IPS-15b (cell line): ENCODE measurements at regions not wholly inside any gene's neighbourhood (a gene's known extent, or its start where the extent isn't known, plus 50 kb on each side); places are given as distances from the start of the nearest gene placed in this dataset.

Experiments used
- H3K27me3 ChIP-seq: one replicate; pipeline ENCODE4 v1.6.1; 2013; ENCODE audit warnings: low read length; ENCODE audit not compliant: control insufficient read depth, insufficient read depth
- H3K36me3 ChIP-seq: one replicate; pipeline ENCODE4 v1.6.1; 2013; ENCODE audit warnings: low read length; ENCODE audit not compliant: control insufficient read depth, insufficient read depth
- H3K4me1 ChIP-seq: one replicate; pipeline ENCODE4 v1.6.1; 2013; ENCODE audit warnings: mild to moderate bottlenecking, low read length; ENCODE audit not compliant: control insufficient read depth, insufficient read depth
- H3K4me3 ChIP-seq: one replicate; pipeline ENCODE4 v1.5.1; 2013; ENCODE audit warnings: low read depth, low read length
- H3K9ac ChIP-seq: one replicate; pipeline ENCODE4 v1.6.1; 2013; ENCODE audit warnings: low read depth, mild to moderate bottlenecking, low read length
- H3K9me3 ChIP-seq: one replicate; pipeline ENCODE4 v1.6.1; 2013; ENCODE audit warnings: mild to moderate bottlenecking, low read length; ENCODE audit not compliant: control insufficient read depth, insufficient read depth

DNA sequence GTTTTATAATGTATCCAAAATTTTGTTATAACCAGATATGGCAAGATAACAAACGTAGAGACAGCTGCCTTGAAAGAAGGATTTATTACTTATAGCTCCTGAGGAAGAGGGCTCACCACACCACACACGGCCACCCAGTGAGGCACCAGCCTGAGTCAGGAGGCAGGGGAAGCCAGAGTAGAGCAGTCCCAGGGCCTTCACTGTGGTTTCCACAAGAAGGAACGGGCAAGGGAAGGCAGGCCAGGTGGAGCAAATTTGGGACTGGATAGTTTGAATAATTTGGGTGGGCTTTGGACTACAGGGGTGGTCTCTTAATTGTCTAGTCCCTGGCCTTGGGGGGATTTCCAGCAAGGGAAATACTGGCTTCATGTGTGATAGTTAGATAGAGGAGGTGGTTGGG is 72.5 kb downstream of the RRAGC start:
- H3K36me3 ChIP-seq: no peaks in the 10 kb centered on the region
- no peaks in the 10 kb centered on the region for H3K9me3 ChIP-seq
- H3K4me1 ChIP-seq: peaks cover 9% of the 10 kb centered on the region
- no peak overlapping the region for H3K4me3 ChIP-seq
- H3K27me3 ChIP-seq: peaks cover 7% of the 10 kb centered on the region
- H3K9ac ChIP-seq: no peak overlapping the region

DNA sequence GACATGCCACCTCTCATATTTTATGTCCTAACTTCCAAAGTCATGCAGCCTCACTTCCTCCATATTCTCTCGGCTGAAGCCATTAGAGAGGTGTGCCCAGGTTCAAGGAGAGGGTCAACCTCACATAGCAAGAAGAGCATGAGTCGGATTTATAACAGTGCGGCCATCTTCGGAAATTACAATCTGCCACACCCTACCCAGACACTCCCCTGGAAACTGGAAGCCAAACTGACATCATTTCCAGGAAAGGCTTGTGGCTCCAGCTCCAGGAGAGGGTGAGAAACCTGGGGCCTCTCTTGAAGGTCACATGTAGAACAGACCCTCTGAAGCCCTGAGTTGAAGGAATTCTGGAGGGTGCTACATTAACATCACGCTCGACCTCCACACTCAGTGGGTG is 73.5 kb downstream of the RRAGC start:
- H3K4me1 ChIP-seq: peaks cover 9% of the 10 kb centered on the region
- no peak overlapping the region for H3K4me3 ChIP-seq
- peaks cover 7% of the 10 kb centered on the region for H3K27me3 ChIP-seq
- H3K9ac ChIP-seq: no peak overlapping the region
- no peaks in the 10 kb centered on the region for H3K36me3 ChIP-seq
- H3K9me3 ChIP-seq: no peaks in the 10 kb centered on the region

DNA sequence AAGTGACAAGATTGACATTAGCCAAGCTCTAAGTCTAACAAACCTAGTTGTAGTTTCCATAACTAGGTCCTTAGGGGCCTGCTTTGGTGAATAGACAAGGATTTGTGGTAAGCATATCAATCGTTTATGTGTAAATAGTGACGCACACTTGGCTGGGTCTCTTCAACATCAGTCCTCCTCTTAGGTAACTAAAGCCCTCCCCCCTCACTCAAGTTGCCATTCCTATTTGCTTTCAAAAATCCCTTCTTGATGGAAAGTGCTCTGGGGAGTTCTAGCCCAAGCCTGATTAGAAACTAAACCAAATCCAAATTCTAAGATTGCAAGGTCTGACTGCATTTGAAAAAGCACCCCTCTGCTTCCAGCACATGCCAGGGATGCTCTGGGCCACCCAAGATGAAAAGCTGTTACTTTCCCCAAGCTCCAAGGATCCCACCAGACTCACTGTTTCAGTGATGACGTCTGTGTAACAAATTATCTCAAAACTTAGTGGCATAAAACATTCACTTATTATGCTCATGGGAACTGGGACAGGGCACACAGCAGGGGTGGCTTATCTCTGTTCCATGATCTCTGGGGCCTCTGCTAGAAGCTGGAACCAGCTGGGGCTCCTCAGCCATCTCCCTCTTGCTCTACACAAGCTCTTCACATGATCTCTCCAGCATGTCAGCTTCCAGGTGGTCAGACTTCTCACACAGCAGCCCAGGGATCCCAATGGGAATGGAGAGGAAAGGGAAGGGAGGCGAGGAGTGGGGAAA is 74.1 kb downstream of the RRAGC start:
- Histone ChIP-seq H3K4me3 (no peak overlapping the region), H3K36me3 (no peaks in the 10 kb centered on the region), H3K9ac (no peak overlapping the region), H3K4me1 (peaks cover 9% of the 10 kb centered on the region), H3K27me3 (peaks cover 5% of the 10 kb centered on the region), H3K9me3 (no peaks in the 10 kb centered on the region)

DNA sequence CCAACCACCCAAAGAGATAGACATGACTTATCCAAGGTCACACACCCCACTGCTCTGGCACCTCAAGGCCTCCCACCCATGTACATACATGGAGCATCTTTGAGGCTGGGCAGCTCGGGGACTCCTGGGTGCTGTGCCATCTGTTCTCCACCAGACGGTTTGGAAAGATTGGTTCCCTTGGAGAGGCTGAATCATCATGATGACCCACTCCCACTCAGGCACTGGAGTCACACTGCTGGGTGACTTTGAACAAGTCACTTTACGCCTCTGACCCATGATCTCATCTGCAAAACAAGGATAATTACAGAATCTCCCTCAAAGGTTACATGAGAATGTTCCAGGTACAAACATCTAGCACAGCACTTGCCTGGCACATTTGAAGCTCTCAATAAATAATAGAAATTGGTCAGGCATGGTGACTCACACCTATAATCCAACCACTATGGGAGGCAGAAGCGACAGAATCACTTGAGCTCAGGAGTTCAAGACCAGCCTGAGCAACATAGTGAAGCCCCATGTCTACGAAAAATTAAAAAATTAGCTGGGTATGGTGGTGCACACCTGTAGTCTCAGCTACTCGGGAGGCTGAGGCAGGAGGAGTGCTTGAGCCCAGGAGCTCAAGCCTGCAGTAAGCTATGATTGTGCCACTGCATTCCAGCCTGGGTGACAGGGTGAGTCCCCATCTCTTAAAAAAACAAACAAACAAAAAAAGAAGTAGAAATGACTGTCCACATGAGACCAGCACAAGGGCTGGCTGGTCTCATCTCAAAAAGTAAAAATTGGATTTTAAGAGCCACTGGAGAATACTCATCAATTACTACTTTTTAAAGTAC is 74.9 kb downstream of the RRAGC start:
- no peak overlapping the region for H3K4me3 ChIP-seq
- no peak overlapping the region for H3K9ac ChIP-seq
- no peaks in the 10 kb centered on the region for H3K9me3 ChIP-seq
- peaks cover 5% of the 10 kb centered on the region for H3K27me3 ChIP-seq
- peaks cover 9% of the 10 kb centered on the region for H3K4me1 ChIP-seq
- H3K36me3 ChIP-seq: no peaks in the 10 kb centered on the region

DNA sequence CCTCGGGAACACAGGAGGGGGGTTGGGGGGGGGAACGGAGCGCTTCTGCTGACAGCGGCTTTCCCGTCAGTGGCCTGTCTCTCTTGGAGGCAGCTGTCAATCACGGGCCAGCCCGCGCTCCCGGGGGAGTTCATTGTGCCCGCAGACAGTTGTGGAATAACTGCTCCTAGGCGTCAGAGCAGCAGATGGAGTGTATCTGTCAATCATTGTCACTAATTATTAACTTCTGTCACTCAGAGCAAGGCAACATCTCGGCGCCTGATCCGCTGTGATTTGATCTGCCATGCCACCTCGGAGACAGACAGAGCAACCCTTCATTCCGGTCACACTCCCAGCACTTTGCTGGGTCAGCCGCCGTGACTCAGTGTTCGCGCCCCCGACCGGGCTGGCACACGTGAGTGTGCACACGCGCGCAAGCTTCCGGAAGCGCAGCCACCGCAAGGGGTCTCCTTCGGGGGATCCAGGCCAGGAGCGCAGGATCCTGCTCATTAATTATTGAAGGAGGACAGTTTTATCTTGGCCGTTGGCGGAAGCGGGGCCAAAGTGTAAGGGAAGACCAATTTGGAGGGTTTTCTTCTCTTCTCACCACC is 75.8 kb downstream of the RRAGC start:
- Histone ChIP-seq H3K27me3 (peaks cover 5% of the 10 kb centered on the region), H3K4me1 (peaks cover 8% of the 10 kb centered on the region), H3K36me3 (no peaks in the 10 kb centered on the region), H3K4me3 (peak overlapping the region; percentile 8), H3K9me3 (no peaks in the 10 kb centered on the region), H3K9ac (peak overlapping the region; percentile 18)

DNA sequence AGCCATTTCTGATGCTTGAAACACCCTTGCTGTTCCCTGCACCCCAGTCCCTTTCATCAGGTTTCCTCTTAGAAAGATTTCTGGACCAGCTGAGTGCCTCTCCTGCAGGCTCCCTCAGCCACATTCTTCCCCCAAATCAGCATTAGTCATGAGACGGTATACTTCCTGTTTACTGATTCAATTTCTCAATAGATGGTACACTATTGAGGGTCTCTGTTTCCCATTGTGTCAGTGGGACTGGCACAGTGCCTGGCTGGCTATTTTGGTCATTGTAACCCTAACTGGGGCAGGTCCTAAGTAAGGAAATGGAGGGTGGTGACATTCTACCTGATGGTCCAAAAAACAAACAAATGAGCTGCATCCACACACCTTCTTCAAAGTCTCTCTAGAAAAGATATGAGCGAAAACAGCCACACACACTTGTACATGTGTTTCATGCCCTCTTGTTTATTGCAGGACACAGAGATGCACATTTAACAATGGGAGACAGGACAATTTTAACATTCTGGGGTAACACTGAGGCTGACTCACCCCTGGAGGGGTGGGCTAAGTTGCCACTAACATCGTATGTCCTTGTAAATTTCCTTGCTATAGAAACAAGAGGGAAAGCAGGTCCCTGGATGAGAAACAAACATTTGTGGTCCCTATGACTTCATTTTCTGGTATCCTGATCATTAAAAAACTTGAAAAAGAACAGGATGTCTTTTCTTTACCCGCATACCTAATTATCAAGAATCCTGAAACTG is 77.5 kb downstream of the RRAGC start:
- Histone ChIP-seq H3K4me3 (no peak overlapping the region), H3K9me3 (no peaks in the 10 kb centered on the region), H3K4me1 (peaks cover 5% of the 10 kb centered on the region), H3K9ac (no peak overlapping the region), H3K27me3 (peaks cover 5% of the 10 kb centered on the region), H3K36me3 (no peaks in the 10 kb centered on the region)

DNA sequence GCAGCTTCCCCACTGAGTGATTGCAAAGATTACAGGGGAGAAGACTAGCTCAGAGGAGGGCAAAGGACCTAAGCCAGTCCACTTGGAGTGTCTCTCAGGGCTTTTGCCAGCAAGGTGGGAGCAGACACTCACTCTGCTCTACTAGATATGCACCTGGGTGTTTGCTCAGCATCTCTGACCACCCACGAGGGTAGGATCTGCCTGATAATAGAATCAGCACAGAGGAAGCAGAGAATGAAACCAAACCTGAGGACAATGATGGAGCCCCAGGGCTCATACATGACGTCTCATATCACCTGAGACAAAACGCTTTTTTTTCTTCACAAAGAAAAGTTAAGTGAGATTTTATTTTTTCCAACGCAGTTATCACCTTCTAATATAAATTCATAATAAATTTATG is 79.4 kb downstream of the RRAGC start:
- H3K27me3 ChIP-seq: peaks cover 5% of the 10 kb centered on the region
- no peaks in the 10 kb centered on the region for H3K9me3 ChIP-seq
- no peaks in the 10 kb centered on the region for H3K36me3 ChIP-seq
- H3K4me1 ChIP-seq: peaks cover 5% of the 10 kb centered on the region
- H3K4me3 ChIP-seq: no peak overlapping the region
- H3K9ac ChIP-seq: no peak overlapping the region

DNA sequence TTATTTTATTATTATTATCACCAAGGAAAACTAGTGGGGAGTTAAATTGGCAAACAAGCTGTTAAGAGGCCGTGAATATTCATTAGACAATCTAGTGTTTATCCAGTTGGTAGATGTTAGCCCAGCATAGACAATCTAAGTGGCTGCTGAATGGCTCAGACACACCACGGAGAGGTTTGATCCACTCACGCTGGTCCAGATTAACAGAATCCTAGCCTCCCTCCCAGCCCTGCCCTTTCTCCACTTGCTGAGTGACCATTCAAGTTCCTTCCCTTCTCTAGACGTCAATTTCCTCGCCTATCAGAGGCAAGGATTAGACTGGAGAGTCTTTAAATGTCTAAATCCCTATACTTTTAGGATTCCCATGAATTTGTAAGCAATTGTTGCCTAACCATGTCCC is 80.1 kb downstream of the RRAGC start:
- peaks cover 5% of the 10 kb centered on the region for H3K4me1 ChIP-seq
- no peak overlapping the region for H3K4me3 ChIP-seq
- H3K27me3 ChIP-seq: peaks cover 5% of the 10 kb centered on the region
- H3K9me3 ChIP-seq: no peaks in the 10 kb centered on the region
- no peak overlapping the region for H3K9ac ChIP-seq
- no peaks in the 10 kb centered on the region for H3K36me3 ChIP-seq

DNA sequence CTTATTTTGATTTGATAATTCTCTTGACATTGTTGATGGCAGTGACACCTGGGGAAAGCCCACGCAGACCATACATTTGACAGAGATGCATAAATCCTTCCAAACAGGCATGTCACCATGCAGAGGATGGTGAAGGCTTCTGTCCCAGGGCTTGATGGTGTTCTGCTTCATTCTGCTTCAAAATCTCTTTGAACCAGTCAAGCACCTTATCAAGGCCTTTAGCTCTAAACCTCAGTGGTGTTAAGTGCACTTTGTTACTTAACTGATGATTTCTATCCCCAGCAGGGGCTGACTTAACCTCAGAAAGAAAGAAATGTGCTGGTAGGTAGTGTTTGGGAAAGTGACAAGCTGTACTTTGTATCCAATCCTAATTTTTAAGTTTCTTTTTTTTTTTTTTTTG is 81.1 kb downstream of the RRAGC start:
- H3K9me3 ChIP-seq: no peaks in the 10 kb centered on the region
- H3K36me3 ChIP-seq: no peaks in the 10 kb centered on the region
- H3K27me3 ChIP-seq: no peaks in the 10 kb centered on the region
- no peak overlapping the region for H3K4me3 ChIP-seq
- peaks cover 5% of the 10 kb centered on the region for H3K4me1 ChIP-seq
- no peak overlapping the region for H3K9ac ChIP-seq

DNA sequence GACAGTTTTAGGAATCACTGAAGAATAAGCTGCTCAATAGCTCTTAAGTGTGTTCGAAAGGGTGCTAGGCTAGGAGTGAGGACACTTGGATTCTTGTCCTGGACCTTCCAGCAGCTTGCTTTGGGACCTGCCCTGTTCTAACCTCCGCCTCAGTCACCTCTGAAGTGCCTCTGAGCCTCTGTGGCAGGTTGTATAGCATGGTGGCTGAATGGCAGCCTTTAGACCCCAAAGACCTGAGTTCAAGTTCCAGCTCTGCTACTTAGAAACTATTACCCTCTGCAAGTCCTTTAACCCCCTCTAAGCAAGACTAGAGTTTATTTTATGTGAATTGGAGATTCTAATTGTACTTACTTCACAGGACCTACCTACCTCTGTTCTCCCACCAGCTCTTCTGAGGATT is 81.5 kb downstream of the RRAGC start:
- Histone ChIP-seq H3K4me1 (peaks cover 3% of the 10 kb centered on the region), H3K36me3 (no peaks in the 10 kb centered on the region), H3K9me3 (no peaks in the 10 kb centered on the region), H3K4me3 (no peak overlapping the region), H3K27me3 (no peaks in the 10 kb centered on the region), H3K9ac (no peak overlapping the region)

DNA sequence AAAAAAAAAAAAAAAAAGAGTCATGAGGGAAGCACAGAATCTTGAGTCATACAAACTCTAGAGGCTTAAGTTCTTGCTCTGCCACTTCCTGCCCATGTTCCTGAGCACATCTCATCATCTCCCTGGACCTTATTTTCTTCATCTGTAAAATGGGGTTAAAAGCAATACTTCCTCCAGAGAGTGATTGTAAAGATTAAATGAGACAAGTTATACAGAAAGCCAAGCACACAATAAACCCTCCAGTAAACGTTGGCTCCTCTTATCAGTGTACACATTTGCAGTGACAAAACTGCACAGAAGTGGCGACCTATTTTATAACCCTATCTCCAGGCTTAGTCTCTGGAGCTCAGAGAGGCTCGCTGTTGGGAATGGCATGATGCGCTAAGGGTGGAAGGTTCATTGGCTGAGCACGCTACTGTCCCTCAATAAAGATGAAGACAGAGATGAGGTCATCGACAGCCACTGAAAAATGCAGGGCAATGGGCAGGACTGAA is 82.1 kb downstream of the RRAGC start:
- Histone ChIP-seq H3K9ac (no peak overlapping the region), H3K36me3 (no peaks in the 10 kb centered on the region), H3K4me1 (peaks cover 2% of the 10 kb centered on the region), H3K4me3 (no peak overlapping the region), H3K27me3 (no peaks in the 10 kb centered on the region), H3K9me3 (no peaks in the 10 kb centered on the region)
